ENCODE measurements at regions not wholly inside any gene's neighbourhood (a gene's known extent, or its start where the extent isn't known, plus 50 kb on each side); places are given as distances from the start of the nearest gene placed in this dataset.

GRCh38 chr3:139746481-139746880 lies 68.7 kb upstream of the NMNAT3 start:
- Mint-ChIP-seq H3K36me3 (peaks cover 5% of the 10 kb centered on the region), H3K4me1 (peaks cover 10% of the 10 kb centered on the region), H3K9me3 (peaks cover 41% of the 10 kb centered on the region), H3K27ac (no peak overlapping the region), H3K27me3 (ENCODE audit: low read depth) (peaks cover 3% of the 10 kb centered on the region), H3K4me3 (no peak overlapping the region)
- TF ChIP-seq CTCF (IDR thresholded peaks at IDR 0.05; ENCODE audit: unreplicated experiment), result no peak
- no peak for DNase-seq (ENCODE audit: low spot score in 2 of 2, unreplicated experiment in 2 of 2)

- Mint-ChIP-seq H3K4me3 (no peak overlapping the region), H3K36me3 (peaks cover 3% of the 10 kb centered on the region), H3K4me1 (peaks cover 10% of the 10 kb centered on the region), H3K9me3 (peaks cover 34% of the 10 kb centered on the region), H3K27ac (no peak overlapping the region), H3K27me3 (ENCODE audit: low read depth) (peaks cover 3% of the 10 kb centered on the region)
- no peak for DNase-seq (ENCODE audit: low spot score in 2 of 2, unreplicated experiment in 2 of 2)
- TF ChIP-seq CTCF (IDR thresholded peaks at IDR 0.05; ENCODE audit: unreplicated experiment), result no peak
These were observed 68.1 kb upstream of the NMNAT3 start for GRCh38 chr3:139745831-139746230.

GRCh38 chr3:139738697-139739096 lies 60.9 kb upstream of the NMNAT3 start:
- Mint-ChIP-seq H3K27ac (no peak overlapping the region), H3K4me3 (no peak overlapping the region), H3K36me3 (no peaks in the 10 kb centered on the region), H3K27me3 (ENCODE audit: low read depth) (peaks cover 17% of the 10 kb centered on the region), H3K9me3 (no peaks in the 10 kb centered on the region), H3K4me1 (no peaks in the 10 kb centered on the region)
- DNase-seq (ENCODE audit: low spot score in 2 of 2, unreplicated experiment in 2 of 2), result no peak
- no peak for TF ChIP-seq CTCF (IDR thresholded peaks at IDR 0.05; ENCODE audit: unreplicated experiment)

- no peak overlapping the region for H3K4me3 Mint-ChIP-seq
- no peak overlapping the region for H3K27ac Mint-ChIP-seq
- H3K4me1 Mint-ChIP-seq, result no peaks in the 10 kb centered on the region
- no peaks in the 10 kb centered on the region for H3K9me3 Mint-ChIP-seq
- no peaks in the 10 kb centered on the region for H3K36me3 Mint-ChIP-seq
- DNase-seq (ENCODE audit: low spot score in 2 of 2, unreplicated experiment in 2 of 2), result no peak
- peaks cover 20% of the 10 kb centered on the region for H3K27me3 Mint-ChIP-seq (ENCODE audit: low read depth)
- no peak for TF ChIP-seq CTCF (IDR thresholded peaks at IDR 0.05; ENCODE audit: unreplicated experiment)
These were observed 60.0 kb upstream of the NMNAT3 start for GRCh38 chr3:139737682-139738361.

- Mint-ChIP-seq H3K4me3 (no peak overlapping the region), H3K9me3 (no peaks in the 10 kb centered on the region), H3K27me3 (ENCODE audit: low read depth) (peaks cover 22% of the 10 kb centered on the region), H3K4me1 (no peaks in the 10 kb centered on the region), H3K27ac (no peak overlapping the region), H3K36me3 (no peaks in the 10 kb centered on the region)
- DNase-seq (ENCODE audit: low spot score in 2 of 2, unreplicated experiment in 2 of 2), result no peak
- no peak for TF ChIP-seq CTCF (IDR thresholded peaks at IDR 0.05; ENCODE audit: unreplicated experiment)
These were observed 57.4 kb upstream of the NMNAT3 start for GRCh38 chr3:139735191-139735590.

GRCh38 chr3:139732729-139733128 lies 55.0 kb upstream of the NMNAT3 start:
- Mint-ChIP-seq H3K27ac (no peak overlapping the region), H3K9me3 (no peaks in the 10 kb centered on the region), H3K4me1 (no peaks in the 10 kb centered on the region), H3K4me3 (no peak overlapping the region), H3K36me3 (no peaks in the 10 kb centered on the region), H3K27me3 (ENCODE audit: low read depth) (peaks cover 20% of the 10 kb centered on the region)
- DNase-seq (ENCODE audit: low spot score in 2 of 2, unreplicated experiment in 2 of 2), result no peak
- no peak for TF ChIP-seq CTCF (IDR thresholded peaks at IDR 0.05; ENCODE audit: unreplicated experiment)
